SK-N-SH (cell line): ENCODE measurements at regions not wholly inside any gene's neighbourhood (a gene's known extent, or its start where the extent isn't known, plus 50 kb on each side); places are given as distances from the start of the nearest gene placed in this dataset.

ENCODE experiments used
- CTCF ChIA-PET: fragments of 300-600, 350-600 bp; formaldehyde crosslinking; extraction: SDS; loops from one replicate; lab custom pipeline; 2021; lab: Yijun Ruan, JAX
- POLR2A ChIA-PET: fragments of 350-600 bp; sonication (Branson Sonifier 250); formaldehyde crosslinking; extraction: SDS; loops from one replicate; lab custom pipeline; 2020; ENCODE audit warnings: antibody characterized with exemption, inconsistent platforms; lab: Yijun Ruan, JAX
- DNase-seq: peaks from one replicate; pipeline ENCODE4 v3.0.0; 2012
- H2AFZ ChIP-seq: fragments of 200-600 bp; sonication (generic); 2 replicates; pipeline ENCODE4 v1.8.1; 2016; ENCODE audit warnings: antibody characterized with exemption, mild to moderate bottlenecking, low read depth
- H3F3A ChIP-seq: fragments of 200-600 bp; sonication (generic); replicated peaks from 2 replicates; pipeline ENCODE3; 2016; ENCODE audit warnings: antibody characterized with exemption, mild to moderate bottlenecking; ENCODE audit not compliant: insufficient read depth
- H3K27ac ChIP-seq, 2 experiments: fragments of 200-500 bp in 1 of 2; fragments of 200-600 bp in 1 of 2; sonication (Bioruptor generic) in 1 of 2; sonication (generic), shearing (Covaris generic) in 1 of 2; 2 replicates each; pipeline versions ENCODE4 v1.5.1 to v1.6.1; 2014 to 2016; ENCODE audit warnings: low read depth in 2 of 2, inconsistent platforms in 1 of 2, low read length in 1 of 2, mild to moderate bottlenecking in 1 of 2, mixed read lengths in 1 of 2
- H3K27me3 ChIP-seq: fragments of 200-600 bp; sonication (generic), shearing (Covaris generic); 2 replicates; pipeline ENCODE4 v1.6.1; 2016; ENCODE audit warnings: mixed run types; ENCODE audit not compliant: insufficient read depth
- H3K36me3 ChIP-seq, 2 experiments: fragments of 200-500 bp in 1 of 2; fragments of 200-600 bp in 1 of 2; sonication (Bioruptor generic) in 1 of 2; sonication (generic) in 1 of 2; replicated peaks in 1 of 2; 2 replicates each; pipeline versions ENCODE3 to v1.5.1; 2014 to 2016; ENCODE audit warnings: low read length in 1 of 2, mild to moderate bottlenecking in 1 of 2; ENCODE audit not compliant: insufficient read depth in 2 of 2, control insufficient read depth in 1 of 2
- H3K4me1 ChIP-seq, 2 experiments: fragments of 200-500 bp in 1 of 2; fragments of 200-600 bp in 1 of 2; sonication (Bioruptor generic) in 1 of 2; sonication (generic), shearing (Covaris generic) in 1 of 2; 2 replicates each; pipeline versions ENCODE4 v1.5.1 to v1.6.1; 2014 to 2016; ENCODE audit warnings: low read depth in 1 of 2, low read length in 1 of 2, mixed run types in 1 of 2; ENCODE audit not compliant: insufficient read depth in 2 of 2, control insufficient read depth in 1 of 2
- H3K4me2 ChIP-seq: fragments of 200-600 bp; sonication (generic), shearing (Covaris generic); 2 replicates; pipeline ENCODE4 v1.6.1; 2017; ENCODE audit warnings: mixed run types
- H3K4me3 ChIP-seq, 2 experiments: fragments of 200-500 bp in 1 of 2; fragments of 200-600 bp in 1 of 2; sonication (Bioruptor generic) in 1 of 2; sonication (generic), shearing (Covaris generic) in 1 of 2; 2 replicates each; pipeline versions ENCODE4 v1.5.1 to v1.8.1; 2014 to 2016; ENCODE audit warnings: low read depth in 2 of 2, inconsistent platforms in 1 of 2, low read length in 1 of 2, mild to moderate bottlenecking in 1 of 2, mixed read lengths in 1 of 2, moderate library complexity in 1 of 2
- H3K79me2 ChIP-seq: fragments of 200-600 bp; sonication (generic); 2 replicates; pipeline ENCODE4 v1.8.1; 2017; ENCODE audit warnings: mild to moderate bottlenecking; ENCODE audit not compliant: insufficient read depth
- H3K9ac ChIP-seq: fragments of 200-600 bp; sonication (generic); 2 replicates; pipeline ENCODE4 v1.6.1; 2017; ENCODE audit warnings: mixed run types
- H3K9me2 ChIP-seq: fragments of 200-600 bp; sonication (generic); 2 replicates; pipeline ENCODE4 v1.6.1; 2017; ENCODE audit warnings: mixed run types
- H3K9me3 ChIP-seq: fragments of 200-600 bp; sonication (generic); 2 replicates; pipeline ENCODE4 v1.6.1; 2017; ENCODE audit warnings: mixed run types, mild to moderate bottlenecking, moderate library complexity
- H4K20me1 ChIP-seq: fragments of 200-600 bp; sonication (generic); 2 replicates; pipeline ENCODE4 v1.6.1; 2017; ENCODE audit warnings: mild to moderate bottlenecking, mixed run types; ENCODE audit not compliant: insufficient read depth
- CHD2 ChIP-seq: fragments of 150-350 bp; IDR thresholded peaks from 2 replicates; pipeline ENCODE4 v1.6.1; 2018; ENCODE audit warnings: low read length; ENCODE audit not compliant: partially characterized antibody
- ELF1 ChIP-seq: IDR thresholded peaks from 2 replicates; pipeline ENCODE4 v1.4.0; 2012
- EZH2phosphoT487 ChIP-seq: fragments of 200-600 bp; sonication (generic); IDR thresholded peaks from 2 replicates; pipeline ENCODE4 v1.6.1; 2017; ENCODE audit warnings: low read depth, mixed run types, mild to moderate bottlenecking, antibody characterized with exemption, moderate library complexity, borderline replicate concordance
- FOSL2 ChIP-seq: IDR thresholded peaks from 2 replicates; pipeline ENCODE4 v1.4.0; 2012; ENCODE audit warnings: low read depth, mild to moderate bottlenecking, moderate library complexity, borderline replicate concordance
- NFIC ChIP-seq: IDR thresholded peaks from 2 replicates; pipeline ENCODE4 v1.4.0; 2012; ENCODE audit warnings: borderline replicate concordance
- NRF1 ChIP-seq: IDR thresholded peaks from 2 replicates; pipeline ENCODE4 v1.6.1; 2012; ENCODE audit warnings: low read depth, mild to moderate bottlenecking, low read length
- POLR2AphosphoS5 ChIP-seq: IDR thresholded peaks from 2 replicates; pipeline ENCODE4 v1.6.1; 2012; ENCODE audit warnings: low read depth, low read length
- RAD21 ChIP-seq: IDR thresholded peaks from 2 replicates; pipeline ENCODE4 v1.6.1; 2012; ENCODE audit warnings: mild to moderate bottlenecking, low read length
- SIN3A ChIP-seq: IDR thresholded peaks from 2 replicates; pipeline ENCODE4 v1.6.1; 2012; ENCODE audit warnings: low read depth, mild to moderate bottlenecking, low read length, moderate library complexity, borderline replicate concordance
- SMC3 ChIP-seq: IDR thresholded peaks from 2 replicates; pipeline ENCODE4 v1.6.1; 2012; ENCODE audit warnings: low read depth, low read length, improper control_type of control experiment
- TAF1 ChIP-seq: IDR thresholded peaks from 2 replicates; pipeline ENCODE4 v1.6.1; 2012; ENCODE audit warnings: low read depth, mild to moderate bottlenecking, low read length, moderate library complexity, borderline replicate concordance
- TEAD4 ChIP-seq: IDR thresholded peaks from 2 replicates; pipeline ENCODE4 v1.4.0; 2012; ENCODE audit warnings: mild to moderate bottlenecking, borderline replicate concordance; ENCODE audit not compliant: insufficient read depth
- WGBS: methylation state at CpG from one replicate; pipeline ENCODE4 v1.1.6; 2017; ENCODE audit warnings: low lambda C conversion rate; 5-methylcytosine and 5-hydroxymethylcytosine counted together
- TF ChIP-seq, protein P1 (sequence below): IDR thresholded peaks from 2 replicates; pipeline ENCODE4 v1.4.0; 2012; ENCODE audit warnings: low read depth, borderline replicate concordance
- TF ChIP-seq, protein P2 (sequence below): IDR thresholded peaks from 2 replicates; pipeline ENCODE4; 2012
- TF ChIP-seq, protein P3 (sequence below): fragments of 150-350 bp; IDR thresholded peaks from 2 replicates; pipeline ENCODE4 v1.6.1; 2017; ENCODE audit warnings: antibody characterized with exemption, low read length, low read depth, borderline replicate concordance

DNA sequence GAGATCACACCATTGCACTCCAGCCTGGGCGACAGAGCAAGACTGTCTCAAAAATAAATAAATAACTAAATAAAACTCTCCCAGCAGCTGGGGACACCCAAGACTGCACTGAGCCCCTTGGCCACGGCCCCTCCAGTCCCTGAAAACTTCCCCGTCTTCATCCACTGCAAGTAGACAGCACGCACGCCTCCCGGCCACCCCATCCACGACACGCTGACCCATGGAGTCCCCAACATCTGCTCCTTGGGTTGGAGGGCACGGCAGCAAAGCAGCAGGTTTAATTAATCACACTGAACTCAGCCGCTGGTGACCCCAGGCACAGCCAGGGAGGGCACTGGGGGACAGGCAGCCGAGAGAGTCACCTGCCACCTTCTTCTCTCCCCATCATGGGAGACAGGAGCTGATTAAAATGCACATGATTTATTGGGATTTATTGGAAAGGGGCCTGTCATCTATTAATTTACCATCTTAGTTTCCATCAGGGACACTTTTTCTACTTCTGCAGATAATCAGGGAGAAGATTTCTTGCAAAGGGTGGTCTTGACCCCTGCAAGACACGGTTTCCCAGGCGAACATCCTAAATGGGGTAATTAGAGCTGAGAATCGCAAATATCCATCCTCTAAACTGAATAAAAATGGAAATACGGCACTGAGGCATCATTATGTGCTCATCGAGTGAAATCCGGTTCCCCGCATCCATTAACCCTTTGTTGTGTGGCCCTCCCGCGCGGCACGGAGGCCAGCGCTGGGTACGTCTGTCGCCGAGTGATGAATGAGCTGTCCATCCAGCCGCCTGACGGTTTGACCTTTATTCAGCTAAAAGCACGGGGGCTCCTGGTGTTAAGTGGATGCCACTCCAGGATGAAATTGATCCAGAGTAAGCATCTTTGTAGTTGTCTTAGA, 178.3 kb downstream of the BRD1 start:
- Histone ChIP-seq H4K20me1 (no peaks in the 10 kb centered on the region), H3K79me2 (no peaks in the 10 kb centered on the region), H3F3A (no peaks in the 10 kb centered on the region), H3K9ac (no peak overlapping the region), H3K4me1 (no peaks in the 10 kb centered on the region), H2AFZ (no peak overlapping the region), H3K4me2 (no peak overlapping the region), H3K4me3 (no peak overlapping the region), H3K27ac (no peak overlapping the region), H3K9me2 (no peaks in the 10 kb centered on the region), H3K9me3 (no peaks in the 10 kb centered on the region), H3K27me3 (no peaks in the 10 kb centered on the region; the same call in 1 of the 2 replicates), H3K36me3 (no peaks in the 10 kb centered on the region)
- CTCF ChIA-PET, result no interaction called here
- DNase-seq, result no peak
- POLR2A ChIA-PET, result no interaction called here
- WGBS, result 46% methylated on average over 26 of the region's 29 CpGs
- TF ChIP-seq SIN3A (no peak), NFIC (no peak), TAF1 (no peak), TEAD4 (no peak), ELF1 (no peak), SMC3 (no peak), CHD2 (no peak), EZH2phosphoT487 (no peak), RAD21 (no peak)
- TF ChIP-seq, protein P1, sequence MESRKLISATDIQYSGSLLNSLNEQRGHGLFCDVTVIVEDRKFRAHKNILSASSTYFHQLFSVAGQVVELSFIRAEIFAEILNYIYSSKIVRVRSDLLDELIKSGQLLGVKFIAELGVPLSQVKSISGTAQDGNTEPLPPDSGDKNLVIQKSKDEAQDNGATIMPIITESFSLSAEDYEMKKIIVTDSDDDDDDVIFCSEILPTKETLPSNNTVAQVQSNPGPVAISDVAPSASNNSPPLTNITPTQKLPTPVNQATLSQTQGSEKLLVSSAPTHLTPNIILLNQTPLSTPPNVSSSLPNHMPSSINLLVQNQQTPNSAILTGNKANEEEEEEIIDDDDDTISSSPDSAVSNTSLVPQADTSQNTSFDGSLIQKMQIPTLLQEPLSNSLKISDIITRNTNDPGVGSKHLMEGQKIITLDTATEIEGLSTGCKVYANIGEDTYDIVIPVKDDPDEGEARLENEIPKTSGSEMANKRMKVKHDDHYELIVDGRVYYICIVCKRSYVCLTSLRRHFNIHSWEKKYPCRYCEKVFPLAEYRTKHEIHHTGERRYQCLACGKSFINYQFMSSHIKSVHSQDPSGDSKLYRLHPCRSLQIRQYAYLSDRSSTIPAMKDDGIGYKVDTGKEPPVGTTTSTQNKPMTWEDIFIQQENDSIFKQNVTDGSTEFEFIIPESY, result no peak
- TF ChIP-seq, protein P2, sequence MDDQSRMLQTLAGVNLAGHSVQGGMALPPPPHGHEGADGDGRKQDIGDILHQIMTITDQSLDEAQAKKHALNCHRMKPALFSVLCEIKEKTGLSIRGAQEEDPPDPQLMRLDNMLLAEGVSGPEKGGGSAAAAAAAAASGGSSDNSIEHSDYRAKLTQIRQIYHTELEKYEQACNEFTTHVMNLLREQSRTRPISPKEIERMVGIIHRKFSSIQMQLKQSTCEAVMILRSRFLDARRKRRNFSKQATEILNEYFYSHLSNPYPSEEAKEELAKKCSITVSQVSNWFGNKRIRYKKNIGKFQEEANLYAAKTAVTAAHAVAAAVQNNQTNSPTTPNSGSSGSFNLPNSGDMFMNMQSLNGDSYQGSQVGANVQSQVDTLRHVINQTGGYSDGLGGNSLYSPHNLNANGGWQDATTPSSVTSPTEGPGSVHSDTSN, result no peak

DNA sequence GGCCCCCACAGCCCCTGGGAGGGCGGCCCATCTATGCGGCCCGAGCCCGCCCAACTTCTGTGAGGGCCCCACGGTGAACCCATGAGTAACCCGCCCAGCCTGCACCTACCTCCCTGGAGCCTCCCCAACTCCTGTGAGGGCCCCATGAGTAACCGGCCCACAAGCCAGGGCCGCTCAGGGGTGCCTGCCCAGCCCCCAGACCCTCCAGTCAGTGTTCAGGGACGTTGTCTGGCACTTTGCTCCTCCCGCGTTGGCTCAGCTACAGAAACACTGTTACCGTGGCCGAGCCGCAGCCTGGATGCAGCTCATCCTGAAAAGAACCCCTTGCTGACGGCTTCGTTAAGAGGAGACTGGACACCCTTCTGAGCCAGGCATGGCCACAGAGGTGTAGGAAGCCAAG, 179.6 kb downstream of the BRD1 start:
- H3K9me3 ChIP-seq, result no peaks in the 10 kb centered on the region
- H3K36me3 ChIP-seq, result no peaks in the 10 kb centered on the region
- H2AFZ ChIP-seq, result no peak overlapping the region
- ChIA-PET POLR2A (no interaction called here), CTCF (no interaction called here)
- H3K27me3 ChIP-seq, result no peaks in the 10 kb centered on the region
- H3F3A ChIP-seq, result no peaks in the 10 kb centered on the region
- H4K20me1 ChIP-seq, result no peaks in the 10 kb centered on the region
- WGBS, result 40% methylated on average over 9 of the region's 16 CpGs
- H3K4me1 ChIP-seq, result no peaks in the 10 kb centered on the region
- H3K4me2 ChIP-seq, result no peak overlapping the region
- no peak overlapping the region for H3K27ac ChIP-seq
- H3K9me2 ChIP-seq, result no peaks in the 10 kb centered on the region
- no peak for DNase-seq
- H3K4me3 ChIP-seq, result no peak overlapping the region
- TF ChIP-seq POLR2AphosphoS5 (no peak), TAF1 (no peak), FOSL2 (no peak), NRF1 (no peak)
- TF ChIP-seq, protein P3, sequence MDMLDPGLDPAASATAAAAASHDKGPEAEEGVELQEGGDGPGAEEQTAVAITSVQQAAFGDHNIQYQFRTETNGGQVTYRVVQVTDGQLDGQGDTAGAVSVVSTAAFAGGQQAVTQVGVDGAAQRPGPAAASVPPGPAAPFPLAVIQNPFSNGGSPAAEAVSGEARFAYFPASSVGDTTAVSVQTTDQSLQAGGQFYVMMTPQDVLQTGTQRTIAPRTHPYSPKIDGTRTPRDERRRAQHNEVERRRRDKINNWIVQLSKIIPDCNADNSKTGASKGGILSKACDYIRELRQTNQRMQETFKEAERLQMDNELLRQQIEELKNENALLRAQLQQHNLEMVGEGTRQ, result no peak
- H3K9ac ChIP-seq, result no peak overlapping the region
- H3K79me2 ChIP-seq, result no peaks in the 10 kb centered on the region
